ENCODE measurements at regions not wholly inside any gene's neighbourhood (a gene's known extent, or its start where the extent isn't known, plus 50 kb on each side); places are given as distances from the start of the nearest gene placed in this dataset.

DNA sequence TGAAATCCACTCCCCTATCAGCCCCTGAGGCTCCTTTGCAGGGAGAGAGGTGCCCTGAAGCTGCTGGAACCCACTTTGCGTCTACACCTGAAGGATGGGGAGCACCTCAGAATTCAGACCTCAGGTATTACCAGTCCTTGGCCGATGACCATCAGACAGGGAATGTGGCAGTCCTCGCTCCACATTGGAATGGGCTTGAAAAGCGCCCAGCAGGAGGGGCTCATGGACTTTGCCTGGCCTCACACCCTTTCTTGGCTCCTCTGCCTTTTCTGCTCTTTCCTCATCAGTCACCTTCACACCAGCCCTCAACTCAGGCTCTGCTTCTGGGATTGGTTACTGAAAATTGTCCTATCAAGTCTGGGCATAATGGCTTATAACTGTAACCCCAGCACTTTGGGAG is 83.9 kb downstream of the BARX1 start:
- Histone ChIP-seq H3K9me3 (peaks cover 9 to 30% (median 26%) of the 10 kb centered on the region in 4 donors), H3K36me3 (no peaks in the 10 kb centered on the region), H3K27me3 (no peaks in the 10 kb centered on the region), H3K4me1 (no peaks in the 10 kb centered on the region), H3K27ac (no peak overlapping the region), H3K4me3 (no peak overlapping the region)
- intact Hi-C loops (cut with DNase I; ENCODE audit: low total_unique reads) = no loop called here
- WGBS, 5 donors = 73 to 86% (median 82%) methylated on average over 4 of the region's 4 CpGs
- DNase-seq = no peak
- TF ChIP-seq POLR2AphosphoS5 (IDR thresholded peaks at IDR 0.05) (no peak), CTCF (IDR thresholded peaks at IDR 0.05) (no peak), POLR2A (IDR thresholded peaks at IDR 0.05) (no peak), EP300 (IDR thresholded peaks at IDR 0.05) (no peak)

GRCh38 chr9:93869863-93870262 is 85.3 kb downstream of the BARX1 start:
- no peak for DNase-seq
- Histone ChIP-seq H3K9me3 (peaks cover 8 to 17% (median 12%) of the 10 kb centered on the region in 4 donors), H3K4me3 (no peak overlapping the region), H3K4me1 (no peaks in the 10 kb centered on the region), H3K27me3 (peaks cover 0 to 4% (median 0%) of the 10 kb centered on the region in 3 donors), H3K36me3 (no peaks in the 10 kb centered on the region), H3K27ac (no peak overlapping the region)
- TF ChIP-seq POLR2A (IDR thresholded peaks at IDR 0.05) (no peak), EP300 (IDR thresholded peaks at IDR 0.05) (no peak), CTCF (IDR thresholded peaks at IDR 0.05) (no peak), POLR2AphosphoS5 (IDR thresholded peaks at IDR 0.05) (no peak)
- intact Hi-C loops (cut with DNase I; ENCODE audit: low total_unique reads) = no loop called here
- WGBS, 5 donors = 63 to 88% (median 83%) methylated on average over 2 to 8 of the region's 8 CpGs

DNA sequence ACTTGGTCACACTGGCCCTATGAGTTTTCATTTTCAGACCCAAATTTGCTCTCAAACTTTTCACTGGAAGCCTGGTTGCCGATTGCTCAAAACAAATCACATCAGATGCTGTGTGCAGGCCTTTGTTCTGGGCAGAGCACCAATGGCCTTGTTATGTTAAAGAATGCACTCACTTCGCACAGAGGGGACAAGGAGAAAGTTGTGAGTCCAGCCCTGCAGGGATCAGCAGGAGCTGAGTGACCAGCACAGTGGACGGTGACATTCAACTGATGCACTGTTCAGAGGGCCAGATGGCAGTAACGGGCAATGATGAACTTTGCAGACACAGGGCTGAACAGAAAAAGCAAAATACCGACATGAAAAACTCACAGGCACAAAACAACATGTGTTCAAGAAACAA is 86.1 kb downstream of the BARX1 start:
- WGBS, 5 donors = 63 to 73% (median 69%) methylated on average over 5 of the region's 5 CpGs

DNA sequence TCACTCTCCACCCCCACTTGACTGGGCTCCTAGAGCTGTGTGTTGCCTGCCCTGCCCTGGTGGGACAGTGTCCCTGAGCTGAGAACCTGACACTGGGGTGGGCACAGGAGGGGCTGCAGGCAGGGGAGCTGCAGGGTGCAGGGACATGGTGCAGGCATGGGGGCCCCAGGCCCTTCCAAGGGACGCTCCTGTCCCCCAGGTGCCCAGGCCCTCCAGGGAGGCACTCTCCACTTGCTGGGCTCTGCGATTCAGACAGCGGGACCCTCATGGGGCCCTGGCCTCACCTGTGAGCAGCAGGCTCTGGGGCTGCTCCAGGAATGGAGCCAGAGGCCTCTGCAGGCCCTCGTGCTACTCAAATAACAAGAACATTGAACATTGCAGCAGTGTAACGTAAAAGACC is 89.4 kb downstream of the BARX1 start:
- Histone ChIP-seq H3K4me1 (peaks cover 0 to 13% (median 8%) of the 10 kb centered on the region in 4 donors), H3K27ac (no peak overlapping the region), H3K27me3 (peaks cover 0 to 19% (median 12%) of the 10 kb centered on the region in 3 donors), H3K36me3 (no peaks in the 10 kb centered on the region), H3K9me3 (no peaks in the 10 kb centered on the region), H3K4me3 (no peak overlapping the region)
- no peak for TF ChIP-seq EP300 (IDR thresholded peaks at IDR 0.05)
- TF ChIP-seq CTCF (IDR thresholded peaks at IDR 0.05) = no peak
- TF ChIP-seq POLR2A (IDR thresholded peaks at IDR 0.05) = no peak
- TF ChIP-seq POLR2AphosphoS5 (IDR thresholded peaks at IDR 0.05) = no peak
- no peak for DNase-seq
- WGBS, 5 donors = 83 to 88% (median 85%) methylated on average over 4 to 5 of the region's 5 CpGs
- intact Hi-C loops (cut with DNase I; ENCODE audit: low total_unique reads) = no loop called here

More for the DNA sequence above, 86.1 kb downstream of the BARX1 start:
- no peaks in the 10 kb centered on the region for H3K36me3 ChIP-seq
- H3K9me3 ChIP-seq = peaks cover 0 to 9% (median 5%) of the 10 kb centered on the region in 4 donors
- peaks cover 0 to 3% (median under 1%) of the 10 kb centered on the region in 4 donors for H3K4me1 ChIP-seq
- peaks cover 0 to 4% (median 0%) of the 10 kb centered on the region in 3 donors for H3K27me3 ChIP-seq
- TF ChIP-seq POLR2A (IDR thresholded peaks at IDR 0.05) (no peak), POLR2AphosphoS5 (IDR thresholded peaks at IDR 0.05) (no peak), CTCF (IDR thresholded peaks at IDR 0.05) (no peak), EP300 (IDR thresholded peaks at IDR 0.05) (no peak)
- H3K27ac ChIP-seq = no peak overlapping the region
- no peak for DNase-seq
- intact Hi-C loops (cut with DNase I; ENCODE audit: low total_unique reads) = no loop called here
- H3K4me3 ChIP-seq = no peak overlapping the region

All from stomach (tissue), 8 donors.